DMS53 treated with DMSO at 0.1 percent for 48 hours (cell line): ENCODE measurements at regions not wholly inside any gene's neighbourhood (a gene's known extent, or its start where the extent isn't known, plus 50 kb on each side); places are given as distances from the start of the nearest gene placed in this dataset.
"Not testable (repeated sequence)": the region's sequence is repeated elsewhere in the genome, so short reads cannot be mapped to it uniquely, and the experiment has no call there.

Source experiments
- DNase-seq: peaks from one replicate; lab custom pipeline; 2025; ENCODE audit not compliant: unreplicated experiment; lab: John Stamatoyannopoulos, UW

DNA sequence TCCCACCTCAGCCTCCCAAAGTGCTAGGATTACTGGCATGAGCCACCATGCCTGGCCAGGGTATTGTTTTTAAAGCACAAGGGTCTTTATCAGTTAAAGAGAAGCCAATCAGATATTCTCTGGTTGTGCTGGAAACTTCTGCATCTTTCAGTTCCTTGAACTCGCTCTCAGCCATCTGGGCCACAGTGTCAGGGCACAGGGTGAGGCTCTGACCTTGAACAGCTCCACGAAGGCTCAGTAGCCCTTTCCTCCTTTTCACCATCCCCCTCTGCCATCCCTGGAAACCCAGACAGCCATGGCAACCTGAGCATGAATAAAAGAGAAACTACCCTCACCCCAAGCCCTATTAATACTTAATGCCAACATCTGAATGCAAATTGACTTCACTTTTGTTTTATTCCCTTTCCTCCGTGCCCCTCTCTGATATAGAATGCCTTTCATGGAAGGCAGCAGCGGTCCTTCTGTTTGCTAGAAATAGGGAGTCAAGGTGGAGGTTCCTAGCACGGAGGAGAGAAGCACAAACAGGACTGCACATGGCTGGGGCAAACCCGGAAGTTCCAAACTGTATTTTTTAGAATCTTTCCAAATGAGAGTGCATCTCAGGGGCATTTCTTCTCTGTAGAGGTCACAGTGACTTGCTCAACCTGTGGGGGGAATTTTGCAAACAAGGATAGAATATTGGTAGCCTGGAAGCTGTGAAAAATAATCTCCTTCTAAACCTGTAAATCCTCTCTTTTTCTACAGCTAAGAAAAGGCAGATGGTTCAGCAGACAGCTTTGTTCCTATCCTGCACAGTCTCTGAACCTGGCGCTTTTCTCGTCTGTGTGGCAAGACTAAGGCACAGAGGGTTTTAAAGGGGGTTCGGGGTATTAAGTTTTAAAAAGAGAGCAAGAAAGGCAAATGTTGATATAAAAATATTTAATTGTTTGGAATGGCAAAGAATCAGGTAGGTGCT, 176.4 kb upstream of the RREB1 start:
- DNase-seq, result no peak

DNA sequence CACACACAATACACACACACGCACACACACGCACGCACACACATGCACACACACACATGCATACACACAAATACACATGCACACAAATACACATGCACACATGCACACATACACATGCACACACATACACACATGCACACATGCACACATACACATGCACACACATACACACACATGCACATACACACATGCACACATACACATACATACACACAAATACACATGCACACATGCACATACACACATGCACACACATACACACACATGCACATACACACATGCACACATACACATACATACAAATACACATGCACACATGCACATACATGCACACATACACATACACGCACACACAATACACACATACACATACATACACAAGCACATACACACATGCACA, 175.4 kb upstream of the RREB1 start:
- no peak for DNase-seq

DNA sequence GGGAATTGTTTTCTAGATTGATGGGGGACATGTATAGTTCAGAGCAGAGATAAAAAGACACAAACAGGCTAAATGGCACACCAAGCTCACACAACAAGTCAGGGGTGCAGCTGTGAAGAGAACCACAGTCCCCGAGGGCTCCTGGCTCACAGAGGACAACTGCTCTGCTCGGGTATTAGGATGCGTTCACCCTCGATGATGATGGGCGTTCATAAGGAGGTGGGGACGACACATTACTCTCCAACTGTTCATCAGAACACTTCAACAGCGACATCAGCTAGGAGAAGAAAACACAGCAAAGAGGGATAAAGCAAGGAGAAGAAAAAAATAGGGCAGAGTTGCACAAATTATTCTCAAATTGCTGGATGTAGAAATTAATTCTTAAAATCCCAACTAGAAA, 174.8 kb upstream of the RREB1 start:
- DNase-seq, result no peak

DNA sequence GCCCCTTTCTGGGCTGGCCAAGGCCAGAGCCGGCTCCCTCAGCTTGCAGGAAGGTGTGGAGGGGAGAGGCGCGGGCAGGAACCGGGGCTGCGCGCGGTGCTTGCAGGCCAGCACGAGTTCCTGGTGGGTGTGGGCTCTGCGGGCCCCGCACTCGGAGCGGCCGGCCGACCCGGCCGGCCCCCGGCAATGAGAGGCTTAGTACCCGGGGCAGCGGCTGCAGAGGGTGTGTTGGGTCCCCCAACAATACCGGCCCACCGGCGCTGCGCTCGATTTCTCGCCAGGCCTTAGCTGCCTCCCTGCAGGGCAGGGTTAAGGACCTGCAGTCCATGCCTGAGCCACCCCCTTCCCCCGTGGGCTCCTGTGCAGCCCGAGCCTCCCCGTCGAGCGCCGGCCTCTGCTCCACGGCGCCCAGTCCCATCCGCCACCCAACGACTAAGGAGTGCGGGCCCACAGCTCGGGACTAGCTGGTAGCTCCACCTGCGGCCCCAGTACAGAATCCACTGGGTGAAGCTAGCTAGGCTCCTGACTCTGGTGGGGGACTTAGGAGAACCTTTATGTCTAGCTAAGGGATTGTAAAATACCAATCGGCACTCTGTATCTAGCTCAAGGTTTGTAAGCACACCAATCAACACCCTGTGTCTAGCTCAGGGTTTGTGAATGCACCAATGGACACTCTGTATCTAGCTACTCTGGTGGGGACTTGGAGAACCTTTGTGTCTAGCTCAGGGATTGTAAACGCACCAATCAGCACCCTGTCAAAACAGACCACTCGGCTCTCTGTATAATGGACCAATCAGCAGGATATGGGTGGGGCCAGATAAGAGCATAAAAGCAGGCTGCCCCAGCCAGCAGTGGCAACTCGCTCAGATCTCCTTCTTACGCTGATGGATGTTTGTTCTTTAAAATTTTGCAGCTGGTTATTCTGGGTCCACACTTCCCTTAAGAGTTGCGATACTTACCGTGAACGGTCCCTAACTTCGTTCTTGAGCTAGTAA, 167.4 kb upstream of the RREB1 start:
- DNase-seq, result no peak

DNA sequence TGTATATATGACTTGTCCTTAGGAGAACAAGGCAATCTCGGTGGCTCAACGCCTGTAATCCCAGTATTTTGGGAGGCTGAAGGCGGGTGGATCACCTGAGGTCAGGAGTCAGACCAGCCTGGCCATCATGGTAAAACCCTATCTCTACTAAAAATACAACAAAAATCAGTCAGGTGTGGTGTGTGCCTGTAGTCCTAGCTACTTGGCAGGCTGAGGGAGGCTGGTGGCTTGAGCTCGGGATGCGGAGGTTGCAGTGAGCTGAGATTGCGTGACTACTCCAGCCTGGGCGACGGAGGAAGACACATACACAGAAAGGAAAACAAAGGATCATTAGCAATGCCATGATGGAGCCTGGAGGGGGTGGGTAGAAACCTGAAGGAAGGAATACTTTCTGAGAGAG, 166.6 kb upstream of the RREB1 start:
- no peak for DNase-seq

DNA sequence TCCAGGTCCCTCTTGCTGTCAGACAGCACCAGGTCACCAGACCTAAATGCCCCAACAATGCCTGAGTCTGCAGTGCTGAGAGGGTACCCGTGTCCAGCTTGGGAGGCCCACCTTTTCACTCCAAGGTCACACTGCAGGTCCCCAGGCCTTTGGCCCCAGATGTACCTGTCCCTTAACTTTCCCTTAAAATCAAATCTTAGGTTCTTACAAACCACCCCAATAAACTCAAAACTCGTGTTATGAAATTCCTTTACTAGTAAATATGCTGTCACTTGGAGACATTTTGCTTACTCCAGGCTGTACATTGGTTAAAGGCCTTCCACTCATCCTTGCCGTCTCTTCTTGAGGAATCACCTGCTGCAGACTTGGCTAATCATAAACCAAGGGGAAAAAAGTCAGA, 165.7 kb upstream of the RREB1 start:
- no peak for DNase-seq

DNA sequence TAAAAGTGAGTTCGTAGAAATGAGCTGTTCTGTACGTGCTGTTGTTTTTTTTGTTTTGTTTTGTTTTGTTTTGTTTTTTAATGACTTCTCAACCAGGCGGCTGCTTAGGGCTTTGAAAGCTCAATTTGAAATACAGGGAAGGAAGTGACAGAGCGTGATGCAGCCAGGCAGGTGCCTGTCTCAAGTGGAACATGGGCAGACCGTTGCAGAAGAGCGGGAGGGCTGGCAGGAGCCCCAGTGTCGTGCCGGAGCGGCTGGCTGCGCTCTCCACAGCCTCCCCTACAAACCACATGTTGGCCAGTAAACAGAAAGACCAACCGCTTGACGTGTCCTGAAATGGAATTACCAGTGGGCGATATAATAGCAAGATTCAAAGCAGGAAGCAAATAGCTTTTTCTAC, 164.9 kb upstream of the RREB1 start:
- DNase-seq, result peak; percentile 86

DNA sequence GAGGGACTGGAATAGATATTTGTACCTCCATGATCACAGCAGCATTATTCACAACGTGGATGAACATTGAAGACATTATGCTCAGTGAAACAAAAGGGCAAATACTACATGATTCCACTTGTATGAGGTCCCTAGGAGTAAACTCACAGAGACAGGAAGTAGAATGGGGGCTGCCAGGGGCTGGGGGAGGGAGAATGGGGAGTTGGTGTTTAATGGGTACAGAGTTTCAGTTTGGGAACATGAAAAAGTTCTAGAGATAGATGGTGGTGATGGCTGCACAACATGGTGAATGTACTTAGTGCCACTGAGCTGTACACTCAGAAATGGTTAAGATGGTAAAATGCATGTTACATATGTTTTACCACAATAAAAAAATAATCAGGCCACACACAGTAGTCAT, 164.3 kb upstream of the RREB1 start:
- DNase-seq, result peak; percentile 37

DNA sequence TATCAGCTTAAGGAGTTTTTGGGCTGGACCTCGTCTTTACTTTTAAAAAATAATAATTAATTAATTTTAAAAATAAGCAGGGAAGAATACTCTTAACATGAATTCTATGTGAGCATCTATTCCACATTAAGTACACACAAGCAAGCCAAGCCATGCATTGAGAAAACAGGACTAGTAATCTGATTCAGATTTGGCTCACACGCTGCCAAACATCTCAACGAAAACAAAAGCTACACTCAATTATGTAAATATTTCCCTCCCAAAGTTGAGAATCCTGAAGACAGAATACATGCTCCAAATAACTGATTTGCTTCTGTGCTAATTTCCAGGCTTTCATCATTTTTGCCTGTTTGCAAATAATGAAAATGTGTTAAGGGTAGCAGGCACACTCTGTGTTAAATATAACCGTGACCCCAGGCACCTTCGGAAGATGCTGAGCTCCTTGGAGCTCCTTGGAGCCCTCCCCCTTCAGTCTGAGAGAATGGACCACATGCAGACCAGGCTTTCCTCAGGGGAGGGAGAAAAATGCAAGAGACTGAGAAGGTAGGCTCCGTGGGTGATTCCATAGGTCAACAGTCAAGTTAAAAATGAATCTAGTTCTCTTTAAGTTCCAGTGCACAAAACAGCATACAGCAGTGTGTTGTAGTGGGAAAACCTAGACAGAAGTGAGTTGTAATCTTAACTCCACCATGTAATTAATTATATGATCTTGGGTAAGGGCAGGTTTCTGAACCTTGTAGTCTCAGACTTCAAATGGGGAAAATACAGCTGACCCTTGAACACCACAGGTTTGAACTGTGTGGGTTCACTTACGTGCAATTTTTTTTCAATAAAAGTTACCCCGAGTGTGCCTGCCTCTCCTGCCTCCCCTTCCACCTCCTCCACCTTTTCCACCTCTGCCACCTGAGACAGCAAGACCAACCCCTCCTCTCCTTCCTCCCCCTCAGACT, 161.3 kb upstream of the RREB1 start:
- no peak for DNase-seq

DNA sequence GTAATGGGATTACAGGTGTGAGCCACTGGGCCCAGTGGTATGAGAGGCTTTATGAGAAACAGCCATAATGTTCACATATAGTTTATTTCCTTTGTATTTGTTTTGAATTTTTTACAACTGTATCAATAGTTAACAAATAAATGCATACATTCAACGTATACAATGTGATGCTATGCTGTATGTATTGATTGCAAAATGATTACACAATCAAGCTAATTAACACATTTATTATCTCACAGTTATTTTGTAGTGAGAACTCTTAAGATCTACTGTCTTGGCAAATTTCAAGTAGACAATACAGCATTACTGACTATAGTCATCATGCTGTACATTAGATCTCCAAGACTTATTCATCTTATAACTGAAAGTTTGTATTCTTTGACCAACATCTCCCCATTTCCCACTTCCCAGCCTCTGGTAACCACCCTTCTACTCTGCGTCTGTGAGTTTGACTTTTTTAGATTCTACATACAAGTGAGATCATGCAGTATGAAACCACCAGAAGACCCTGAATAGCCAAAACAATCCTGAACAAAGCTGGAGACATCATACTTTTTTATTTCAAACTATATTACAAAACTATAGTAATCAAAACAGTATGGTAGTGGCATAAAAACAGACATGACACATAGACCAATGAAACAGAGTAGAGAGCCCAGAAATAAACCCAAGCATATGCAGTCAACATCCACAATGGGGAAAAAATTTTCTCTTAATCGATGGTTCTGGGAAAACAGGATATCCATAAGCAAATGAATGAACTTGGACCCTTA, 157.2 kb upstream of the RREB1 start:
- no peak for DNase-seq

DNA sequence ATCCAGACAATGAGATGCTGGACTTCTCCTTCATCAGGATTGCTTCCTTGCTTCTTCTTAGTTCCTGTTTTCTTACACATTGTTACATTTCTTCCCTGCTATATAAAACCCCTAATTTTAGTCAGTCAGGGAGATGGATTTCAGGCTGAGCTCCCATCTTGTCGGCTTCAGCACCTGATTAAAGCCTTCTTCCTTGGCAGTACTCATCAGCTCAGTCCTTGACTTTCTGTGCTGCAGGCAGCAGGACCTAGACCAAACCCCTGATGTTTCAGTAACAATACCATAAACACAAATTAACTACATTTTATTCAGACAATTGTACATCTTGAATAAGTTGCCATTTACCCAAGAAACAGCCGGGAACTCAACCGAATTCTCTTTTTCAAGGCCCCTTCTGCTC, 156.4 kb upstream of the RREB1 start:
- DNase-seq, result no peak

DNA sequence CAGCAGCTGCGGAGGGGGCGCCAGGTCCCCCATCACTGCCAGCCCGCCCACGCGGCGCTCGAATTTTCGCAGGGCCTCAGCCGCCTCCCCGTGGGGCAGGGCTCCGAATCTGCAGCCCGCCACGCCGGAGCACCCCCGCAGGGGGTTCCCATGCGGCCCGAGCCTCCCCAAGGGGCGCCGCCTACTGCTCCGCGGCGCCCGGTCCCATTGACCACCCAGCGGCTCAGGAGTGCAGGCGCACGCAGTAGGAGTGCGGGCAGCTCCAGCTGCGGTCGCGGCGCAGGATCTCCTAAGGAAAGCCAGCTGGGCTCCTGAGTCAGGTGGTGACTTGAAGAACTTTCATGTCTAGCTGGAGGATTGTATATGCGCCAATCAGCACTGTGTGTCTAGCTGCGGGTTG, 155.3 kb upstream of the RREB1 start:
- no peak for DNase-seq

DNA sequence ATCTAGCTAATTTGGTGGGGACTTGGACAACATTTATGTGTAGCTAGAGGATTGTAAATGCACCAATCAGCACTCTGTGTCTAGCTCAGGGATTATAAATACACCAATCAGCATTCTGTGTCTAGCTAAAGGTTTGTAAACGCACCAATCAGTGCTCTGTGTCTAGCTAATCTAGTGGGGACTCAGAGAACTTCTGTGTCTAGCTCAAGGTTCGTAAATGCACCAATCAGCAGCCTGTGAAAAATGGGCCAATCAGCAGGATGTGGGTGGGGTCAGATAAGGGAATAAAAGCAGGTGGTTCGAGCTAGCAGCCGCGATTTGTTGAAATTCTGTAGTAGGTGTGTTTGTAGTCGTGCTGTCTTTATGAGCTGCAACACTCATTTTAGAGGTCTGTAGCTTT, 154.8 kb upstream of the RREB1 start:
- DNase-seq, result not testable (repeated sequence)

DNA sequence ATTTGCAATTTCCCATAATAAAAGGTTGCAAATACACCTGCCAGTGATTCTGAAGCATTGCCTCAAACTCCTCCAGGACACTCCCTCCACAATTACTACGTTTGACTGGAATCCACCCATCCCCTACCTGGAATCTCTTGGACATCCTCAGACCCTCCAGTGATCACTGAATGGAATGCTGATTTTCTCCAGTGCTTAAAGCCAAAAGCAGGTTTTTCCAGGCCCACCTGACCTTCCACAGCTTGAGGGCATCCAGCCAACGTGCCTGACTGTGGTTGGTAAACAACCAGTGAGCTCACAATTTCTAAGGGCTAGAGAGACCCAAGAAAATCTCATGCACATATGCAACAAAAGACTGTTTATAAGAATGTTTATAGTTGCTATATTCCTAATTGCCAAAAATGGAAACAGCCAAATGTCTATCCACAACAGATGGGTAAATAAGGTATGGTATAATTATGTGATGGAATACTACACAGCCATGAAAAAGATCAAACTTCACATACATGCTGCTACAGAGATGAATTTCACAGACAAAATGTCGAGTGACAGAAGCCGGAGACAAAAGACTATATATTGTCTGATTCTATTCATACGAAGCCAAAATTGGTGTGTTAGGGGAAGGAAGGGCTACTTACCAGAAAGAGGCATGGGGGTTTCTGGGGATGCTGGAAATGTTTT, 147.1 kb upstream of the RREB1 start:
- no peak for DNase-seq

DNA sequence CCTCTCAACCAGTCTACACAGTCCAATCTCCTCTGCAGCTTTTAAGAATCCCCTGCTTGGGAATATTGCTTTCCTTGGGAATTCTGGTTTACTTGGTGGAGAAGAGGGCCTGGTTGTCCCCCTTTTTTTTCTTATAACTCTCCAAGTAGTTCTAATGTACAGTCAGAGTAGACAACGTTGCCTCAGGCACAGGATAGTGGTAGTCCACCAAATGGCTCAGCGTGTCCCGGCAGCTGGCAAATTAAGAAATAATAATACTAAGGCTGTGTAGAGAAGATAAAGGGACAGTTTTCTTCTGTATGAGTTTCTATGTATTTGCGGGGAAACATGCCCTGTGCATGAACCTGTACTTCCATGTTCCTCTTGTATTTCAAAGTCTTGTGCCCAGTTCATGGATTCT, 145.7 kb upstream of the RREB1 start:
- DNase-seq, result no peak

DNA sequence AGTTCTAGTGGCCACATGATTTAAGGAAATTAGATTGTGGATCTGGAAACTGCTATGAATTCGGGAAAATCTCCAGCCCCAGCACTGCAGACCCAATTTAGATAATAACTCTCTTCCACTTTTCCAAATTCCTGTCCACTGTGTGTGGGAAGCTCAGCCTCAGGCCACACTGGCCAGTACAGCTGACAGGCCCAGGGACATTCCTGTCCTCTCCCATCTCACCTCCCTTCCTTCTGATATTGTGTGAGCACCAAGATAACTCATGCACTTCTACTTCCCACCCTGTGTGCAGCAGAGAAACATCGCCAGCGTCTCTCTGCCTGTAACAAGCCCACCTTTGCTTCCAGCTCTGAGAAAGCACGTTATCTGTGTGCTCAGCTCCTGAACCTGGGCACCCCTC, 145.1 kb upstream of the RREB1 start:
- no peak for DNase-seq

DNA sequence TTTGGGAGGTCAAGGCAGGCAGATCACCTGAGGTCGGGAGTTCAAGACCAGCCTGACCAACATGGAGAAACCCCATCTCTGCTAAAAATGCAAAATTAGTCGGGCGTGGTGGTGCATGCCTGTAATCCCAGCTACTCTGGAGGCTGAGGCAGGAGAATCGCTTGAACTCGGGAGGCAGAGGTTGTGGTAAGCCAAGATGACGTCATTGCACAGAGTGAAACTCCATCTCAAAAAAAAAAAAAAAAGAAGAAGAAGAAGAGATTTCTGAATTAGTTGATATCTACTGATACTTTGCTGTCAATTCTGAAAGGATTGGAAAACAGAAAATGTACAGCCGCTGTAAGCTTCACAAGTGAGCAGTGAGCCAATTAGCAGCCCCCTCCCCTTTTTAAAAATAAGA, 144.4 kb upstream of the RREB1 start:
- DNase-seq, result not testable (repeated sequence)

DNA sequence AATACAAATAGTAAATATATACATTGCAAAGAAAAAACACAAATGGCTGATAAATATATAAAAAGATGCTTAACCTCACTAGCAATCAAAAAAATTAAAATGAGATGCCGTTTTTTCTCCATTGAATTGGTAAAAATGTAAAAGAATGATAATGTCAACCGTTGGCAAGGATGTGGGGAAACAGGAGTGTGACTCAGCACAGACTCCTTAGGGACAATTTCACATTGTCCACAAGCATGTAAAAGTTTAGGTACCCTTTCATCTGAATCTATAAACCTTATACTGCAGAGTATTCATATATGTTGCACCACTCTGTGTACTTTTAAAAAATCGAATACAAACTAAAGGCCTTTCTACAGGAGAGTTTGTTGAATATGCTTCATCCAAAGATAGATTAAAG, 143.1 kb upstream of the RREB1 start:
- no peak for DNase-seq

DNA sequence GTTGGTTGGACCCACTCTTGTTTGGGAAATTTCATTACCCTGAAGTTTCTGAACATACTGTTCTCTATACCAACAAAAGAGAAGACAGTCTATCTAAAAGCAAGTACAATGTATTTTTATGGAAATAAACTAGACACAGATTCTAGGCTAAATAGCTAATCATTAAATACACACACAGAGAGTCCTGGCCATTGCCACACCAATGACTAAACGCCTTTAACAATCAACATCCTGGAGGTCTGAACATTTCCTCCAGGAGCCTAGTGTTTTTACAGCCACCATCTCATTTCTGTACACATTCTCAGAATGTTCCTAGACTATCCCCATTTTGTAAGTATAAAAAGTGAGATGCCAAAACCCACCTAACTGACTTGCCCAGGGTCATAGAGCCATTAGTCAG, 141.6 kb upstream of the RREB1 start:
- no peak for DNase-seq
